GM12874 (cell line): ENCODE measurements at regions not wholly inside any gene's neighbourhood (a gene's known extent, or its start where the extent isn't known, plus 50 kb on each side); places are given as distances from the start of the nearest gene placed in this dataset.

Experiments used
- TF ChIP-seq, protein P1 (sequence below): IDR thresholded peaks from 2 replicates; pipeline ENCODE4 v1.5.1; 2011; ENCODE audit warnings: low read depth, mild to moderate bottlenecking, control low read depth, low read length, moderate library complexity; ENCODE audit not compliant: insufficient read depth

DNA sequence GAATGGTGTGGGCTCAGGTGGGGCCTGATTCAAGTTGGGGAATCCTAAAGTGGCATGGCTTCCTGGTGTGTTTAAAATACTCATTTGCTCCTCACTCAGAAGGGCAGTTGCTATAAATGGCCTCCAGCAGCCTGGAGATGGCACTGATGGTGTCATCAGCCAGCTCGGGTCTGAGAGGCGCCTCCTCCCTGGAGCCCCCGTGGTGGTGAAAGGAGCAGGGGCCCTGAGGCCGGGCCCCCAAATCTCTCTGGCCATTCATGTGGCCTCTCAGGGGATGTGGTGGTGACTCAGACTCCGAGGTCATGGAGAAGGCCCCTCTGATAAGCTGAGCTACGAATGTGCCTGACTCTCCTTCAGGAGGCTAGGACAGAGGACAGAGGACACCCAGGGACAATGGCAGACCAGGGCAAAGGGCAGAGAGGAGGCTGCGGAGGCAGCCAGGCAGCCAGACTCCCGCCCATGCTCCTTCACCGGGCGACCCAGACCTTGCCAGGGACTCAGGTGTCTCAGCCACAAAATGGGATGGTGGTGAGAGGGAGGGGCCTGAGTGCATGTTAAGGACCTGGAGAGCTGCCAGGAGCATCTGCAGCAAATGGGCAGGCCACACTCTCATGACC lies 129.2 kb downstream of the CTTN start:
- TF ChIP-seq, protein P1, sequence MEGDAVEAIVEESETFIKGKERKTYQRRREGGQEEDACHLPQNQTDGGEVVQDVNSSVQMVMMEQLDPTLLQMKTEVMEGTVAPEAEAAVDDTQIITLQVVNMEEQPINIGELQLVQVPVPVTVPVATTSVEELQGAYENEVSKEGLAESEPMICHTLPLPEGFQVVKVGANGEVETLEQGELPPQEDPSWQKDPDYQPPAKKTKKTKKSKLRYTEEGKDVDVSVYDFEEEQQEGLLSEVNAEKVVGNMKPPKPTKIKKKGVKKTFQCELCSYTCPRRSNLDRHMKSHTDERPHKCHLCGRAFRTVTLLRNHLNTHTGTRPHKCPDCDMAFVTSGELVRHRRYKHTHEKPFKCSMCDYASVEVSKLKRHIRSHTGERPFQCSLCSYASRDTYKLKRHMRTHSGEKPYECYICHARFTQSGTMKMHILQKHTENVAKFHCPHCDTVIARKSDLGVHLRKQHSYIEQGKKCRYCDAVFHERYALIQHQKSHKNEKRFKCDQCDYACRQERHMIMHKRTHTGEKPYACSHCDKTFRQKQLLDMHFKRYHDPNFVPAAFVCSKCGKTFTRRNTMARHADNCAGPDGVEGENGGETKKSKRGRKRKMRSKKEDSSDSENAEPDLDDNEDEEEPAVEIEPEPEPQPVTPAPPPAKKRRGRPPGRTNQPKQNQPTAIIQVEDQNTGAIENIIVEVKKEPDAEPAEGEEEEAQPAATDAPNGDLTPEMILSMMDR = no peak

DNA sequence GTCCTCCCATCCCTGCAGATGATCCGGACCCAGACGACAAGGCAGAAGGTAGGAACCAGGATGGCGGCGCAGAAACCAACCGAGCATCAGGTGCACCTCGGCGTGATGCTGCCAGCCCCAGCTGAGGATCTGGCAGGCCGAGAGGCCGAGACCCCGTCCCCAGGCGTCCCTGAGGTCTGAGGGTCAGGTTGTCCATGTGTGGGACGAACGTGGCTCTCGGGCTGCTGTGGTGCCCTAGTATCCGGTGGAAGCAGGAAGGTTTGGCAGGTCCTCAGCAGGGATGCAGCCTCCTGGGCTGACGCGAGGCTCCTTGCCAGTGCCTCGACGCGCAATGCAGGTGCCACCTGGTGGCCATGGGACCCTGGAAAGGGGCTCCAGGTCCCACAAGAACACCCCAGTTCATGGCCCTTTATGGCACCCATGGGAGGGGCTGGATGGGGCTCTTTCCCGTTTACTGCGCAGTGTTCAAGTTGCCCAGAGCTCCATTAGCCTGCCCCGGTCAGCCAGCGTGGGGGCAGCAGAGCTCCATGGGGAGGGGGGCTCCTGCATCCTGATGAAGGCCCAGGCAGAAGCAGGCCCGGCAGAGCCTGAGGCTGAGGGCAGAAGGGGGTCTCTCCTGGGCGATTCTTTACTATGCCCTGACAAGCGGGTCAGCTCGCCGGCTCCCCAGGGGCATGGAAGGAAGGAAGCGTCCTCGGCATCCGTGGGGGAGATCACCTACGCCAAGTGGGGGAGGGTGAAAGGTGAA lies 129.9 kb downstream of the CTTN start:
- TF ChIP-seq, protein P1 = no peak

DNA sequence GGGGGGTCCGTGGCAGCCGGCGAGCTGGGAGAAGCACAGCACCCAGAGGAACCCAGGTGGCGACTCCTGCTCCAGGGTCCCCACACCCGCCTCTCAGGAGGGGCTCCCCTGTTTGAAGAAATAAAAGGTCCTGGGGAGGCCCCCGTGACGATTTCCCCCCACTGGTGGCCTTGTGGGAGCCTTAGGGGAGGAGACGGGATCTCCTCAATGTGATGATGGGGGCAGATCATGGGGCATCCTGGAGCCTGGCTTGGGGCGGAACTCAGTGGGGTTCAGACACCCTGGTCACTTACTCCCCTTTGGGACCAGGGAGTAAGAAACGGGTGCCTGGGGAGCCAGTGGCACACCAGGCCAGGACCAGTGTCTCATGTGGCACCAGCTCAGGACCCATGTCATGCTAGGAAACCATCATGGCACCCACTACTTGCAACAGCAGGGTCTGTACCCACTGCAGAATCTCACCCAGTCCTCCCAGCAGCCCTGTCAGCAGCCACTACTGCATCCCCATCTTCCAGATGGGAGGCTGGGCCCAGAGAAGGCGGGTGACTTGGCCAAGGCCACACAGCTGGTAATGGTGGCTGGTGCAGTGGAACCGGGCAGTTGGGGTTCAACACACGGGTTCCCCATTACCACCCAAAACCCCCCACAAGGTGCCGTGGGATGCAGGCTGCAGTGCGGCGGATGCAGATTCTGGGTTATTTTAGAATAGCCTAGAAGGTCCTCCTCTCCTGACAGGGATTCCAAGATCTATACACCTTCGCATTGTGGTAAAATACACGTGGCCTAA lies 130.7 kb downstream of the CTTN start:
- TF ChIP-seq, protein P1 = no peak

DNA sequence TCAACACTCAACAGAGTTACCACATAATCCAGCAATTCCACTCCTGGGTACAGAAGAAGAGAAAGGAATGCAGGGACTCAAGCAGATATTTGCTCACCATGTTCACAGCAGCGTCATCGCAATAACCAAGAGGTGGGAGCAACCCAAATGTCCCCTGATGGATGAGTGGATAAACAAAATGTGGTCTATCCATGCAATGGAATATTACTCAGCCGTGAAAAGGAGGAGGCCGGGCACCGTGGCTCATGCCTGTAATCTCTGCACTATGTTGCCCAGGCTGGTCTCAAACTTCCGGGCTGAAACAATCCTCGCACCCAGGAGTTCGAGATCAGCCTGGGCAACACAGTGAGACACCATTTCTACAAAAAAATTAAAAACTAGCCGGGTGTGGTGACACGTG lies 131.7 kb downstream of the CTTN start:
- TF ChIP-seq, protein P1 = no peak

DNA sequence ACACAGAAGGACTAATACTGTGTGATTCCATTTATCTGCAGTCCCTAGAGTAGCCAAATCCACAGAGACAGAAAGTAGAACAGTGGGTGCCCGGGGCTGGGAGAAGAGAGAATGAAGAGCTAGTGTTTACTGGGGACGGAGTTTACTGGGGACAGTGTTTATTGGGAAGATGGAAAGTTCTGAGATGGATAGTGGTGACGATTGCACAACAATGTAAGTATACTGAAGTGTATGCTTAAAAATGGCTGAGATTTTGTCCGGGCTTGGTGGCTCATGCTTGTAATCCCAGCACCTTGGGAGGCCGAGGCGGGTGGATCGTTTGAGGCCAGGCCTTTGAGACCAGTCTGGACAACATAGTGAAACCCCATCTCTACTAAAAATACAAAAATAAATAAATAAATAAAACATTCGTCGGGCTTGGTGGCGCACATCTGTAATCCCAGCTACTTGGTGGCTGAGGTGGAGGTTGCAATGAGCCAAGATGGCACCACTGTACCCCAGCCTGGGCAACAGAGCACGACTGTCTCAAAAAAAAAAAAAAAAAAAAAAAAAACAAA lies 132.4 kb downstream of the CTTN start:
- TF ChIP-seq, protein P1 = no peak

DNA sequence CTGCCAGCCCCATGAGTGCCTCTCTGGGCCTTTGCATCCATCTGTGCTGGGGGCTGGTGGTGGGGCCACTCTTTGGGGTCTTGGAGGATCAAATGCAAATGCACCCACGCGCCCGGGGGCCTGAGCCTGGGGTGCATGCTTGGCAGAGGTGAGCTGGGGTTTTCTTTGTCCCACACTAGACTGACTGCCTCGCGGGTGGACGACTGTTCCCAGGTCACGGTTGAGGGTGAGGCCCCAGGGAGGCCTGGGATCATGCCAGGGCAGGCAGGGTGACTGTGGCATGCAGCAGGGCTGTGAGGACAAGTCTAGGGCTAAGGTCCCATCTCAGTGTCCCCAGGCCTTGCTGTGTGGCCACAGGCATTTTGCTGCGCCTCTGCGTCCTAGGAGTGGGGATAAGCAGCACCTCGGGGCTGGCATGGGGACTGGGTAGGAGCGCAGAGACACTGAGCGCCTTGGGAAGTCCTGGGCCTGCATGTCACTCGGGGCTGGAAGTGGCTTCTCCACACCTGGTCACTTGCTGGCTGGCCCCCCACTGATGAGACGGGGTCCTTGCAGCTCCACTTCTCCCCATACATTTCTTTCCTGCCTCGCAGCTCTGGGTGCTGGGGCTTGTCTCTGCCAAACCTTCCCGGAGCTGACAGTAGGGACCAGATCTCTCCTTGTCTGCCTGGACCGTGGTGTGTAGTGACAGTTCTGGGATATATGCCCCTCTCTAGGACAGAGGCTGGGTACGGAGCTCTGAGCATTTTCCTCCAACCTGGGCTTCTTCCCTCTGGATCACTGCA lies 133.1 kb downstream of the CTTN start:
- TF ChIP-seq, protein P1 = no peak
